ENCODE measurements at regions not wholly inside any gene's neighbourhood (a gene's known extent, or its start where the extent isn't known, plus 50 kb on each side); places are given as distances from the start of the nearest gene placed in this dataset.

DNA sequence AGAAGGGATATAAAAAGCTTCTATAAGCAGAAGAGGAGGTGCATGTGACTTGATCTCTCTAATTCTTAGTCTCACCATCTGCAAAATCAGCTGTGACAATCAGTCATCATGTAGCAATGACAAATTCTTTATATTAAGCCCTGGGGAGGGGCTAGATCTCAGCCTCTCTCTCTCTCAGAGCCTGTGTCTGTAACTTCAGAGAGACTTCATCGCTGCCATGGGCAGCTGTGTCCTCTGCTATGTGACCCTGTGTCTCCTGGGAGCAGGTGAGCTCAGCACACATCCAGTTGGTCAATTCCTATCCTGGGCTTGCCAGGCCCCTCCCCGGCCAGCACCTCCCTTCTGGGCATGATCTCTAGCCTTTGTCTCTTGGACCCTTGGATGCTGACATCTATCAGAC lies 109.6 kb downstream of the ANKRD18B start:
- Histone ChIP-seq H3K4me3 (ENCODE audit: low read depth in 1 of 3, low read length in 3 of 3) (no peak overlapping the region), H3K27me3 (ENCODE audit: control insufficient read depth in 4 of 4, insufficient read depth in 4 of 4, low read length in 3 of 4) (peaks cover 0 to 8% (median 0%) of the 10 kb centered on the region in 4 donors), H3K9me3 (ENCODE audit: control insufficient read depth in 4 of 4, low read length in 3 of 4) (no peaks in the 10 kb centered on the region), H3K9ac (ENCODE audit: low read depth in 1 of 2, low read length in 2 of 2) (no peak overlapping the region), H3K27ac (ENCODE audit: low read depth in 1 of 2, low read length in 2 of 2) (no peak overlapping the region), H3K4me1 (ENCODE audit: control insufficient read depth in 4 of 4, insufficient read depth in 4 of 4, low read length in 3 of 4) (no peaks in the 10 kb centered on the region), H3K36me3 (ENCODE audit: control insufficient read depth in 4 of 4, insufficient read depth in 3 of 4, low read depth in 1 of 4, low read length in 3 of 4) (no peaks in the 10 kb centered on the region)
- no peak for DNase-seq (ENCODE audit: low spot score)
- 67% methylated on average over 2 of the region's 2 CpGs for WGBS
- TF ChIP-seq GABPA (IDR thresholded peaks at IDR 0.05 in 1 of 2, conservative IDR thresholded peaks at IDR 0.05 in 1 of 2) (no peak), HNF4A (conservative IDR thresholded peaks at IDR 0.05) (no peak)
- TF ChIP-seq, protein P1, sequence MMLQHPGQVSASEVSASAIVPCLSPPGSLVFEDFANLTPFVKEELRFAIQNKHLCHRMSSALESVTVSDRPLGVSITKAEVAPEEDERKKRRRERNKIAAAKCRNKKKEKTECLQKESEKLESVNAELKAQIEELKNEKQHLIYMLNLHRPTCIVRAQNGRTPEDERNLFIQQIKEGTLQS (IDR thresholded peaks at IDR 0.05): no peak
- TF ChIP-seq, protein P2, sequence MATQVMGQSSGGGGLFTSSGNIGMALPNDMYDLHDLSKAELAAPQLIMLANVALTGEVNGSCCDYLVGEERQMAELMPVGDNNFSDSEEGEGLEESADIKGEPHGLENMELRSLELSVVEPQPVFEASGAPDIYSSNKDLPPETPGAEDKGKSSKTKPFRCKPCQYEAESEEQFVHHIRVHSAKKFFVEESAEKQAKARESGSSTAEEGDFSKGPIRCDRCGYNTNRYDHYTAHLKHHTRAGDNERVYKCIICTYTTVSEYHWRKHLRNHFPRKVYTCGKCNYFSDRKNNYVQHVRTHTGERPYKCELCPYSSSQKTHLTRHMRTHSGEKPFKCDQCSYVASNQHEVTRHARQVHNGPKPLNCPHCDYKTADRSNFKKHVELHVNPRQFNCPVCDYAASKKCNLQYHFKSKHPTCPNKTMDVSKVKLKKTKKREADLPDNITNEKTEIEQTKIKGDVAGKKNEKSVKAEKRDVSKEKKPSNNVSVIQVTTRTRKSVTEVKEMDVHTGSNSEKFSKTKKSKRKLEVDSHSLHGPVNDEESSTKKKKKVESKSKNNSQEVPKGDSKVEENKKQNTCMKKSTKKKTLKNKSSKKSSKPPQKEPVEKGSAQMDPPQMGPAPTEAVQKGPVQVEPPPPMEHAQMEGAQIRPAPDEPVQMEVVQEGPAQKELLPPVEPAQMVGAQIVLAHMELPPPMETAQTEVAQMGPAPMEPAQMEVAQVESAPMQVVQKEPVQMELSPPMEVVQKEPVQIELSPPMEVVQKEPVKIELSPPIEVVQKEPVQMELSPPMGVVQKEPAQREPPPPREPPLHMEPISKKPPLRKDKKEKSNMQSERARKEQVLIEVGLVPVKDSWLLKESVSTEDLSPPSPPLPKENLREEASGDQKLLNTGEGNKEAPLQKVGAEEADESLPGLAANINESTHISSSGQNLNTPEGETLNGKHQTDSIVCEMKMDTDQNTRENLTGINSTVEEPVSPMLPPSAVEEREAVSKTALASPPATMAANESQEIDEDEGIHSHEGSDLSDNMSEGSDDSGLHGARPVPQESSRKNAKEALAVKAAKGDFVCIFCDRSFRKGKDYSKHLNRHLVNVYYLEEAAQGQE (IDR thresholded peaks at IDR 0.05): no peak

DNA sequence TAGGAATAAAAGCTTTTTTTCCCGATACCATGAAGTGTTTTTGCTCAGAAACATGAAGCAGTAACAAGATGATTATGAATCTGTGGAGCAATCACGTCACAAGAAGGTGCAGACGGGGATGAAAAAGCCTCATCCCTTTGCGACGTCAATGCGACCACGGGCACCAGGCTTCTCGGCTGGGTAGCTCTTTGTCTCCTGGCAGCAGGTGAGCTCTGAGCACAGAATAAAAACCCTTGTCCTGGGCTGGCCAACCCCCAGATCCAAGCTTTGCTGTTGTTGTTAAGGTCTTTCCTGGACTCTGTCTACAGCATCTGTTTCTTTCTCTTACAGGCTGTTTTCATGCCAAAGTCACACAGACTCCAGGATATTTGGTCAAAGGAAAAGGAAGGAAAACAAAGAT lies 113.8 kb downstream of the ANKRD18B start:
- no peak overlapping the region for H3K4me3 ChIP-seq (ENCODE audit: low read depth in 1 of 3, low read length in 3 of 3)
- no peaks in the 10 kb centered on the region for H3K4me1 ChIP-seq (ENCODE audit: control insufficient read depth in 4 of 4, insufficient read depth in 4 of 4, low read length in 3 of 4)
- TF ChIP-seq YY1 (IDR thresholded peaks at IDR 0.05) (no peak), FOXA1 (IDR thresholded peaks at IDR 0.05) (no peak), HNF4A (conservative IDR thresholded peaks at IDR 0.05) (no peak), FOXA2 (IDR thresholded peaks at IDR 0.05) (no peak), TAF1 (conservative IDR thresholded peaks at IDR 0.05) (no peak), EGR1 (IDR thresholded peaks at IDR 0.05; ENCODE audit: low read depth in 2 of 2) (no peak), NR2F2 (IDR thresholded peaks at IDR 0.05) (no peak), SP1 (IDR thresholded peaks at IDR 0.05) (no peak), HNF4G (IDR thresholded peaks at IDR 0.05) (no peak), GABPA (IDR thresholded peaks at IDR 0.05 in 1 of 2, conservative IDR thresholded peaks at IDR 0.05 in 1 of 2) (no peak)
- TF ChIP-seq, protein P1 (IDR thresholded peaks at IDR 0.05): no peak
- H3K36me3 ChIP-seq (ENCODE audit: control insufficient read depth in 4 of 4, insufficient read depth in 3 of 4, low read depth in 1 of 4, low read length in 3 of 4): no peaks in the 10 kb centered on the region
- H3K27me3 ChIP-seq (ENCODE audit: control insufficient read depth in 4 of 4, insufficient read depth in 4 of 4, low read length in 3 of 4): peaks cover 0 to 7% (median 0%) of the 10 kb centered on the region in 4 donors
- no peak overlapping the region for H3K9ac ChIP-seq (ENCODE audit: low read depth in 1 of 2, low read length in 2 of 2)
- H3K27ac ChIP-seq (ENCODE audit: low read depth in 1 of 2, low read length in 2 of 2): no peak overlapping the region
- no peak for DNase-seq (ENCODE audit: low spot score)
- 40% methylated on average over 8 of the region's 8 CpGs for WGBS
- H3K9me3 ChIP-seq (ENCODE audit: control insufficient read depth in 4 of 4, low read length in 3 of 4): no peaks in the 10 kb centered on the region

DNA sequence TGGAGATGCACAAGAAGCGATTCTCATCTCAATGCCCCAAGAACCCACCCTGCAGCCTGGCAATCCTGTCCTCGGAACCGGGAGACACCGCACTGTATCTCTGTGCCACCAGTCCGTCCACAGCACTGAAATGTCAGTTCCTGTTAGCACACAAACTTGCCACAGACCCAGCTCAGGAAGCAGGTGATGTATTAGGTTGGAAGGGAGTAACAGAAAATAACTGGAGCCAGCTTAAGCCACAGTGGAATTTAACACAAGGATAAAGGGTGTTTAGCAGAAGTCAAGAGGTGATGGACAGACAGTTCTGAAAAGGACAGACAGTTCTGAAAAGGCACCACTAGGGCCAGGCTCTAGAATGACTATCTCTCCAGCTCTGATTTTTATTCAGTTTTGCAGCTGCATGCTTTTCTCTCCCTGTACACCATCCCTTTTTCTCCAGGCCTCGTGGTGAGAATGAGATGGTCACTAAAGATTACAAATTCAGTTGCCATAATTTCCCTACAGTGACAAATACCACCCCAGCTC lies 114.4 kb downstream of the ANKRD18B start:
- H3K27me3 ChIP-seq (ENCODE audit: control insufficient read depth in 4 of 4, insufficient read depth in 4 of 4, low read length in 3 of 4): peaks cover 0 to 7% (median 0%) of the 10 kb centered on the region in 4 donors

More for the DNA sequence above, 114.4 kb downstream of the ANKRD18B start:
- DNase-seq (ENCODE audit: low spot score): no peak
- TF ChIP-seq RAD21 (IDR thresholded peaks at IDR 0.05) (no peak), GABPA (IDR thresholded peaks at IDR 0.05 in 1 of 2, conservative IDR thresholded peaks at IDR 0.05 in 1 of 2) (no peak)
- 52% methylated on average over 6 of the region's 6 CpGs for WGBS
- no peak overlapping the region for H3K4me3 ChIP-seq (ENCODE audit: low read depth in 1 of 3, low read length in 3 of 3)
- H3K9ac ChIP-seq (ENCODE audit: low read depth in 1 of 2, low read length in 2 of 2): no peak overlapping the region
- no peak overlapping the region for H3K27ac ChIP-seq (ENCODE audit: low read depth in 1 of 2, low read length in 2 of 2)
- H3K4me1 ChIP-seq (ENCODE audit: control insufficient read depth in 4 of 4, insufficient read depth in 4 of 4, low read length in 3 of 4): no peaks in the 10 kb centered on the region
- no peaks in the 10 kb centered on the region for H3K36me3 ChIP-seq (ENCODE audit: control insufficient read depth in 4 of 4, insufficient read depth in 3 of 4, low read depth in 1 of 4, low read length in 3 of 4)
- no peaks in the 10 kb centered on the region for H3K9me3 ChIP-seq (ENCODE audit: control insufficient read depth in 4 of 4, low read length in 3 of 4)
